ENCODE measurements at regions not wholly inside any gene's neighbourhood (a gene's known extent, or its start where the extent isn't known, plus 50 kb on each side); places are given as distances from the start of the nearest gene placed in this dataset.

DNA sequence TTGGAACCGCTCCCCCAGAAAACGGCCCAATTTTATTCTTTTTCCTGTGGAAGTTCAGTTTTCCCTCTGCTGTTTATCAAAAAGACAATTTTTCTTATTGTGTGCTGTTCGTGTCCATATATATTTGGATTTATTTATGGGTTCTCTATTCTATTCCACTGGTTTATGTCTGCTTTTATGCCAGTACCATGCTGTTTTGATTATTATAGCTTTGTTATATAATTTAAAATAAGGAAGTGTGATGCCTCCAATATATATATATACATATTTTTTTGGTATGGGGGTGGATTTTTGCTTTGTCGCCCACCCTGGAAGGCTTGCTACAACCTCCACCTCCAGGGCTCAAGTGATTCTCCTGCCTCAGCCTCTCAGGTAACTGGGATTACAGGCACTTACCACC lies 103.3 kb downstream of the TFAP2B start:
- Histone ChIP-seq H3K4me1 (ENCODE audit: insufficient read depth, low read length) (no peaks in the 10 kb centered on the region), H3K4me3 (ENCODE audit: insufficient read depth, low read depth, low read length) (no peak overlapping the region), H3K27me3 (ENCODE audit: insufficient read depth, low read length) (no peaks in the 10 kb centered on the region), H3K9ac (ENCODE audit: low read length) (no peak overlapping the region), H3K9me3 (ENCODE audit: insufficient read depth, low read depth, low read length) (peaks cover 2% of the 10 kb centered on the region), H3K27ac (ENCODE audit: low read depth, low read length) (no peak overlapping the region), H4K20me1 (ENCODE audit: insufficient read depth, low read length) (no peaks in the 10 kb centered on the region), H3K4me2 (ENCODE audit: low read length) (no peak overlapping the region), H3K36me3 (ENCODE audit: insufficient read depth, low read length) (no peaks in the 10 kb centered on the region), H3K79me2 (ENCODE audit: insufficient read depth, low read length) (no peaks in the 10 kb centered on the region), H2AFZ (ENCODE audit: low read depth, low read length) (no peak overlapping the region)
- Mint-ChIP-seq H3K27ac (ENCODE audit: unreplicated experiment) (no peak overlapping the region), H3K36me3 (ENCODE audit: low read depth, unreplicated experiment) (no peaks in the 10 kb centered on the region), H3K27me3 (ENCODE audit: low read depth, unreplicated experiment) (peaks cover 11% of the 10 kb centered on the region), H3K4me1 (ENCODE audit: low read depth, unreplicated experiment) (peaks cover 10% of the 10 kb centered on the region), H3K4me3 (ENCODE audit: unreplicated experiment) (no peak overlapping the region), H3K9me3 (ENCODE audit: unreplicated experiment) (peaks cover 16% of the 10 kb centered on the region)
- no peak for FAIRE-seq
- TF ChIP-seq EZH2 (IDR thresholded peaks at IDR 0.05; ENCODE audit: insufficient read depth, low read length): no peak
- TF ChIP-seq, protein P1, sequence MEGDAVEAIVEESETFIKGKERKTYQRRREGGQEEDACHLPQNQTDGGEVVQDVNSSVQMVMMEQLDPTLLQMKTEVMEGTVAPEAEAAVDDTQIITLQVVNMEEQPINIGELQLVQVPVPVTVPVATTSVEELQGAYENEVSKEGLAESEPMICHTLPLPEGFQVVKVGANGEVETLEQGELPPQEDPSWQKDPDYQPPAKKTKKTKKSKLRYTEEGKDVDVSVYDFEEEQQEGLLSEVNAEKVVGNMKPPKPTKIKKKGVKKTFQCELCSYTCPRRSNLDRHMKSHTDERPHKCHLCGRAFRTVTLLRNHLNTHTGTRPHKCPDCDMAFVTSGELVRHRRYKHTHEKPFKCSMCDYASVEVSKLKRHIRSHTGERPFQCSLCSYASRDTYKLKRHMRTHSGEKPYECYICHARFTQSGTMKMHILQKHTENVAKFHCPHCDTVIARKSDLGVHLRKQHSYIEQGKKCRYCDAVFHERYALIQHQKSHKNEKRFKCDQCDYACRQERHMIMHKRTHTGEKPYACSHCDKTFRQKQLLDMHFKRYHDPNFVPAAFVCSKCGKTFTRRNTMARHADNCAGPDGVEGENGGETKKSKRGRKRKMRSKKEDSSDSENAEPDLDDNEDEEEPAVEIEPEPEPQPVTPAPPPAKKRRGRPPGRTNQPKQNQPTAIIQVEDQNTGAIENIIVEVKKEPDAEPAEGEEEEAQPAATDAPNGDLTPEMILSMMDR (IDR thresholded peaks at IDR 0.05; ENCODE audit: insufficient read depth, low read depth, low read length): no peak
- DNase-seq (ENCODE audit: low read depth): no peak

DNA sequence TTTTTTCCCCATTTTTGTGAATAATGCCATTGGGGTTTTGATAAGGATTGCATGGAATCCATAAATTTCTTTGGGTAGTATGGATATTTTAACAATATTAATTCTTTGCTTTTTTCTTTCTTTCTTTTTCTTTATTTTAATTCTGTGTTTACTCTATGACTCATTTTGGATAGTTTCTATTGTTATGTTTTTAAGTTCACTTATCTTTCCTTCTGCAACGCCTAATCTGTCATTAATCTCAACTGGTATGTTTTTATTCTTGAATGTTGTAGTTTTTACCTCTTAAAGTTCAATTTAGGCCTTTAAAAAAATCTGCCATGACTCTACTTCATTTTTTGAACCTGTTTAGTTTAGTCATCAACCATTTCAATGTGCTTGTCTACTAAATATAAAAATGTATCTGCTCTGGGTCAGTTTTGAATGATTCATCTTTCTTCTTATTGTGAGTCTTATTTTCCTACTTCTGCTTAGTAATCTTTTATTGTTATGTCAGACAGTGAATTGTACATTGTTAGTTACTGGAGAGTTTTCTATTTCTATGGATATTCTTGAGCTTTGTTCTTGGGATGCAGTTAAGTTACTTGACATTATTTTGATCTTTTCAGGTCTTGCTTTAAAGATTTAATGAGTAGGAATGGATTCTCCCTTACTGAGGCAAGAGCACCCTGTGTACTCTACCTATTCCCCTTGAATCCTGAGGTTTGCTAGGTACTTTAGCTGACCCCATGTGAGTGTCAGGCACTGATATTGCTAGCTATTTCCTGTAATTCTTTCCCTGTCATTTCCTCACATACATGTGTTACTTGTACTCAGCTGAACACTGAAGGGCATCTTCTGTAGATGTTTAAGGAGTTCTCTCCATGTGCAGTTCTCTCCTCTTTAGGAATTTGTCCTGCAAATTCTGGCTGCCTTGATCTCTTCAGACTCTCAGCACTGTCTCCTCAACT lies 104.2 kb downstream of the TFAP2B start:
- Histone ChIP-seq H3K9ac (ENCODE audit: low read length) (no peak overlapping the region), H3K79me2 (ENCODE audit: insufficient read depth, low read length) (no peaks in the 10 kb centered on the region), H3K9me3 (ENCODE audit: insufficient read depth, low read depth, low read length) (peaks cover 2% of the 10 kb centered on the region), H2AFZ (ENCODE audit: low read depth, low read length) (no peak overlapping the region), H4K20me1 (ENCODE audit: insufficient read depth, low read length) (no peaks in the 10 kb centered on the region), H3K27me3 (ENCODE audit: insufficient read depth, low read length) (no peaks in the 10 kb centered on the region), H3K4me2 (ENCODE audit: low read length) (peak overlapping the region; percentile 11), H3K4me3 (ENCODE audit: insufficient read depth, low read depth, low read length) (no peak overlapping the region), H3K27ac (ENCODE audit: low read depth, low read length) (no peak overlapping the region), H3K4me1 (ENCODE audit: insufficient read depth, low read length) (no peaks in the 10 kb centered on the region), H3K36me3 (ENCODE audit: insufficient read depth, low read length) (no peaks in the 10 kb centered on the region)
- Mint-ChIP-seq H3K9me3 (ENCODE audit: unreplicated experiment) (peaks cover 16% of the 10 kb centered on the region), H3K36me3 (ENCODE audit: low read depth, unreplicated experiment) (no peaks in the 10 kb centered on the region), H3K4me1 (ENCODE audit: low read depth, unreplicated experiment) (peaks cover 19% of the 10 kb centered on the region), H3K4me3 (ENCODE audit: unreplicated experiment) (no peak overlapping the region), H3K27me3 (ENCODE audit: low read depth, unreplicated experiment) (peaks cover 11% of the 10 kb centered on the region), H3K27ac (ENCODE audit: unreplicated experiment) (no peak overlapping the region)
- TF ChIP-seq EZH2 (IDR thresholded peaks at IDR 0.05; ENCODE audit: insufficient read depth, low read length): no peak
- no peak for FAIRE-seq
- peak; percentile 22 for DNase-seq (ENCODE audit: low read depth)

- Mint-ChIP-seq H3K9me3 (ENCODE audit: unreplicated experiment) (peaks cover 12% of the 10 kb centered on the region), H3K36me3 (ENCODE audit: low read depth, unreplicated experiment) (no peaks in the 10 kb centered on the region), H3K27me3 (ENCODE audit: low read depth, unreplicated experiment) (peaks cover 5% of the 10 kb centered on the region), H3K4me3 (ENCODE audit: unreplicated experiment) (no peak overlapping the region), H3K27ac (ENCODE audit: unreplicated experiment) (no peak overlapping the region), H3K4me1 (ENCODE audit: low read depth, unreplicated experiment) (peaks cover 31% of the 10 kb centered on the region)
- FAIRE-seq (no peak), DNase-seq (ENCODE audit: low read depth) (no peak)
- no peaks in the 10 kb centered on the region for H3K36me3 ChIP-seq (ENCODE audit: insufficient read depth, low read length)
- H3K4me3 ChIP-seq (ENCODE audit: insufficient read depth, low read depth, low read length): no peak overlapping the region
- no peaks in the 10 kb centered on the region for H3K79me2 ChIP-seq (ENCODE audit: insufficient read depth, low read length)
- no peaks in the 10 kb centered on the region for H3K4me1 ChIP-seq (ENCODE audit: insufficient read depth, low read length)
- H2AFZ ChIP-seq (ENCODE audit: low read depth, low read length): no peak overlapping the region
- no peak overlapping the region for H3K27ac ChIP-seq (ENCODE audit: low read depth, low read length)
- no peak overlapping the region for H3K9ac ChIP-seq (ENCODE audit: low read length)
- H3K27me3 ChIP-seq (ENCODE audit: insufficient read depth, low read length): no peaks in the 10 kb centered on the region
- TF ChIP-seq, protein P1 (IDR thresholded peaks at IDR 0.05; ENCODE audit: insufficient read depth, low read depth, low read length): no peak
- no peak for TF ChIP-seq EZH2 (IDR thresholded peaks at IDR 0.05; ENCODE audit: insufficient read depth, low read length)
- peaks cover 2% of the 10 kb centered on the region for H3K9me3 ChIP-seq (ENCODE audit: insufficient read depth, low read depth, low read length)
- no peaks in the 10 kb centered on the region for H4K20me1 ChIP-seq (ENCODE audit: insufficient read depth, low read length)
- no peak overlapping the region for H3K4me2 ChIP-seq (ENCODE audit: low read length)
Measured at GRCh38 chr6:50924758-50925157, 106.1 kb downstream of the TFAP2B start.
